ENCODE measurements at regions not wholly inside any gene's neighbourhood (a gene's known extent, or its start where the extent isn't known, plus 50 kb on each side); places are given as distances from the start of the nearest gene placed in this dataset.

- DNase-seq (ENCODE audit: low spot score in 2 of 2): no peak
- Histone ChIP-seq H3K36me3 (replicated peaks) (no peaks in the 10 kb centered on the region), H3K4me3 (no peak overlapping the region), H3K27me3 (ENCODE audit: low read depth) (no peaks in the 10 kb centered on the region), H3K9me3 (no peaks in the 10 kb centered on the region), H3K4me1 (peaks cover 22% of the 10 kb centered on the region)
- in situ Hi-C loops (cut with MboI; ENCODE audit: low sequenced_read_pairs): no loop called here
Measured at GRCh38 chr5:117107859-117108258, 533.2 kb upstream of the SEMA6A start.

GRCh38 chr5:117103703-117104102, 529.1 kb upstream of the SEMA6A start:
- Histone ChIP-seq H3K27me3 (ENCODE audit: low read depth) (no peaks in the 10 kb centered on the region), H3K36me3 (replicated peaks) (no peaks in the 10 kb centered on the region), H3K4me3 (no peak overlapping the region), H3K4me1 (peaks cover 29% of the 10 kb centered on the region), H3K9me3 (no peaks in the 10 kb centered on the region)
- DNase-seq (ENCODE audit: low spot score in 2 of 2): peak; percentile 77 to 96
- in situ Hi-C loops (cut with MboI; ENCODE audit: low sequenced_read_pairs): no loop called here

- in situ Hi-C loops (cut with MboI; ENCODE audit: low sequenced_read_pairs): no loop called here
Measured at GRCh38 chr5:117102591-117102990, 528.0 kb upstream of the SEMA6A start.

GRCh38 chr5:117100176-117100575, 525.6 kb upstream of the SEMA6A start:
- no peak overlapping the region for H3K4me3 ChIP-seq
- H3K9me3 ChIP-seq: no peaks in the 10 kb centered on the region
- DNase-seq (ENCODE audit: low spot score in 2 of 2): no peak
- in situ Hi-C loops (cut with MboI; ENCODE audit: low sequenced_read_pairs): no loop called here
- H3K36me3 ChIP-seq (replicated peaks): no peaks in the 10 kb centered on the region
- H3K27me3 ChIP-seq (ENCODE audit: low read depth): no peaks in the 10 kb centered on the region
- peaks cover 43% of the 10 kb centered on the region for H3K4me1 ChIP-seq

More at GRCh38 chr5:117102591-117102990, 528.0 kb upstream of the SEMA6A start:
- DNase-seq (ENCODE audit: low spot score in 2 of 2): peak in 1 of 2 experiments; percentile 26
- peaks cover 29% of the 10 kb centered on the region for H3K4me1 ChIP-seq
- H3K36me3 ChIP-seq (replicated peaks): no peaks in the 10 kb centered on the region
- H3K9me3 ChIP-seq: no peaks in the 10 kb centered on the region
- no peaks in the 10 kb centered on the region for H3K27me3 ChIP-seq (ENCODE audit: low read depth)
- no peak overlapping the region for H3K4me3 ChIP-seq

- no peak for DNase-seq (ENCODE audit: low spot score in 2 of 2)
- no peaks in the 10 kb centered on the region for H3K27me3 ChIP-seq (ENCODE audit: low read depth)
- H3K4me1 ChIP-seq: peaks cover 32% of the 10 kb centered on the region
- H3K36me3 ChIP-seq (replicated peaks): no peaks in the 10 kb centered on the region
- in situ Hi-C loops (cut with MboI; ENCODE audit: low sequenced_read_pairs): no loop called here
- H3K9me3 ChIP-seq: no peaks in the 10 kb centered on the region
- H3K4me3 ChIP-seq: no peak overlapping the region
Measured at GRCh38 chr5:117098094-117098493, 523.5 kb upstream of the SEMA6A start.

- no peaks in the 10 kb centered on the region for H3K36me3 ChIP-seq (replicated peaks)
- in situ Hi-C loops (cut with MboI; ENCODE audit: low sequenced_read_pairs): no loop called here
- peak; percentile 57 to 80 for DNase-seq (ENCODE audit: low spot score in 2 of 2)
- H3K27me3 ChIP-seq (ENCODE audit: low read depth): no peaks in the 10 kb centered on the region
- peaks cover 22% of the 10 kb centered on the region for H3K4me1 ChIP-seq
- H3K4me3 ChIP-seq: no peak overlapping the region
- H3K9me3 ChIP-seq: no peaks in the 10 kb centered on the region
Measured at GRCh38 chr5:117095346-117096332, 521.0 kb upstream of the SEMA6A start.

- in situ Hi-C loops (cut with MboI; ENCODE audit: low sequenced_read_pairs): no loop called here
- no peaks in the 10 kb centered on the region for H3K36me3 ChIP-seq (replicated peaks)
- H3K27me3 ChIP-seq (ENCODE audit: low read depth): no peaks in the 10 kb centered on the region
- DNase-seq (ENCODE audit: low spot score in 2 of 2): no peak
- H3K4me1 ChIP-seq: peaks cover 22% of the 10 kb centered on the region
- H3K4me3 ChIP-seq: no peak overlapping the region
- no peaks in the 10 kb centered on the region for H3K9me3 ChIP-seq
Measured at GRCh38 chr5:117094114-117094815, 519.6 kb upstream of the SEMA6A start.

GRCh38 chr5:117093653-117094052, 519.0 kb upstream of the SEMA6A start:
- DNase-seq (ENCODE audit: low spot score in 2 of 2): no peak
- in situ Hi-C loops (cut with MboI; ENCODE audit: low sequenced_read_pairs): no loop called here
- Histone ChIP-seq H3K4me3 (no peak overlapping the region), H3K27me3 (ENCODE audit: low read depth) (no peaks in the 10 kb centered on the region), H3K9me3 (no peaks in the 10 kb centered on the region), H3K36me3 (replicated peaks) (no peaks in the 10 kb centered on the region), H3K4me1 (peaks cover 22% of the 10 kb centered on the region)

GRCh38 chr5:117089001-117089400, 514.4 kb upstream of the SEMA6A start:
- no peaks in the 10 kb centered on the region for H3K36me3 ChIP-seq (replicated peaks)
- in situ Hi-C loops (cut with MboI; ENCODE audit: low sequenced_read_pairs): no loop called here
- no peaks in the 10 kb centered on the region for H3K27me3 ChIP-seq (ENCODE audit: low read depth)

GRCh38 chr5:117088176-117088575, 513.6 kb upstream of the SEMA6A start:
- no peaks in the 10 kb centered on the region for H3K27me3 ChIP-seq (ENCODE audit: low read depth)
- H3K36me3 ChIP-seq (replicated peaks): no peaks in the 10 kb centered on the region
- in situ Hi-C loops (cut with MboI; ENCODE audit: low sequenced_read_pairs): no loop called here
- H3K4me1 ChIP-seq: no peaks in the 10 kb centered on the region
- no peaks in the 10 kb centered on the region for H3K9me3 ChIP-seq
- H3K4me3 ChIP-seq: no peak overlapping the region
- DNase-seq (ENCODE audit: low spot score in 2 of 2): no peak

More at GRCh38 chr5:117089001-117089400, 514.4 kb upstream of the SEMA6A start:
- H3K4me1 ChIP-seq: no peaks in the 10 kb centered on the region
- H3K9me3 ChIP-seq: no peaks in the 10 kb centered on the region
- no peak overlapping the region for H3K4me3 ChIP-seq
- DNase-seq (ENCODE audit: low spot score in 2 of 2): no peak

- no peaks in the 10 kb centered on the region for H3K9me3 ChIP-seq
- H3K4me3 ChIP-seq: no peak overlapping the region
- no peaks in the 10 kb centered on the region for H3K36me3 ChIP-seq (replicated peaks)
- no peaks in the 10 kb centered on the region for H3K4me1 ChIP-seq
- H3K27me3 ChIP-seq (ENCODE audit: low read depth): no peaks in the 10 kb centered on the region
- in situ Hi-C loops (cut with MboI; ENCODE audit: low sequenced_read_pairs): no loop called here
- DNase-seq (ENCODE audit: low spot score in 2 of 2): no peak
Measured at GRCh38 chr5:117084067-117084466, 509.4 kb upstream of the SEMA6A start.

GRCh38 chr5:117082977-117083376, 508.4 kb upstream of the SEMA6A start:
- Histone ChIP-seq H3K4me3 (no peak overlapping the region), H3K9me3 (no peaks in the 10 kb centered on the region), H3K4me1 (no peaks in the 10 kb centered on the region), H3K36me3 (replicated peaks) (no peaks in the 10 kb centered on the region), H3K27me3 (ENCODE audit: low read depth) (no peaks in the 10 kb centered on the region)
- in situ Hi-C loops (cut with MboI; ENCODE audit: low sequenced_read_pairs): no loop called here
- DNase-seq (ENCODE audit: low spot score in 2 of 2): no peak

GRCh38 chr5:117077142-117077541, 502.5 kb upstream of the SEMA6A start:
- H3K36me3 ChIP-seq (replicated peaks): no peaks in the 10 kb centered on the region
- in situ Hi-C loops (cut with MboI; ENCODE audit: low sequenced_read_pairs): no loop called here
- no peak overlapping the region for H3K4me3 ChIP-seq
- H3K27me3 ChIP-seq (ENCODE audit: low read depth): no peaks in the 10 kb centered on the region
- H3K9me3 ChIP-seq: no peaks in the 10 kb centered on the region
- no peaks in the 10 kb centered on the region for H3K4me1 ChIP-seq
- peak in 1 of 2 experiments; percentile 36 for DNase-seq (ENCODE audit: low spot score in 2 of 2)

- in situ Hi-C loops (cut with MboI; ENCODE audit: low sequenced_read_pairs): no loop called here
- DNase-seq (ENCODE audit: low spot score in 2 of 2): no peak
- Histone ChIP-seq H3K4me3 (no peak overlapping the region), H3K4me1 (no peaks in the 10 kb centered on the region), H3K36me3 (replicated peaks) (no peaks in the 10 kb centered on the region), H3K9me3 (no peaks in the 10 kb centered on the region), H3K27me3 (ENCODE audit: low read depth) (no peaks in the 10 kb centered on the region)
Measured at GRCh38 chr5:117072439-117072838, 497.8 kb upstream of the SEMA6A start.
